ENCODE measurements at regions not wholly inside any gene's neighbourhood (a gene's known extent, or its start where the extent isn't known, plus 50 kb on each side); places are given as distances from the start of the nearest gene placed in this dataset.
"Not testable (repeated sequence)": the region's sequence is repeated elsewhere in the genome, so short reads cannot be mapped to it uniquely, and the experiment has no call there.

DNA sequence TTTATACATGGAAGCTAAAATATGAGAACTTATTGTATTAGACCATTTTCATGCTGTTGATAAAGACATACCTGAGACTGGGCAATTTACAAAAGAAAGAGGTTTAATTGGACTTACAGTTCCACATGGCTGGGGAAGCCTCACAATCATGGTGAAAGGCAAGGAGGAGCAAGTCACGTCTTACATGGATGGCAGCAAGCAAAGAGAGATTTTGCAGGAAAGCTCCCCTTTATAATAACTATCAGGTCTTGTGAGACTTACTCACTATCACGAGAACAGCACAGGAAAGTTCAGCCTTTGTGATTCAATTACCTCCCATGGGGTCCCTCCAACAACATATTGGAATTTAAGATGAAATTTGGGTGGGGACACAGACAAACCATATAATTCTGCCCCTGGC is 740.1 kb upstream of the NECTIN3 start:
- DNase-seq (ENCODE audit: low spot score) = not testable (repeated sequence)

DNA sequence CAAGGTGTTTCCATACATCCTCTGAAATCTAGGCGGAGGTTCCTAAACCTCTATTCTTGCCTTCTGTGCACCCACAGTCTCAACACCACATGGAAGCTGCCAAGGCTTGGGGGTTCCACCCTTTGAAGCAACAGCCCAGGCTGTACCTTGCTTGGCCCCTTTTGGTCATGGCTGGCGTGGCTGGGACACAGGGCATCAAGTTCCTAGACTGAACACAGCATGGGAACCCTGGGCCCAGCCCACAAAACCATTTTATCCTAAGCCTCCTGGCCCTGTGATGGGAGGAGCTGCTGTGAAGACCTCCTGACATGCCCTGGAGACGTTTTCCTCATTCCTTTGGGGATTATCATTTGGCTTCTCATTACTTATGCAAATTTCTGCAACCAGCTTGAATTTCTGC is 739.0 kb upstream of the NECTIN3 start:
- no peak for DNase-seq (ENCODE audit: low spot score)

DNA sequence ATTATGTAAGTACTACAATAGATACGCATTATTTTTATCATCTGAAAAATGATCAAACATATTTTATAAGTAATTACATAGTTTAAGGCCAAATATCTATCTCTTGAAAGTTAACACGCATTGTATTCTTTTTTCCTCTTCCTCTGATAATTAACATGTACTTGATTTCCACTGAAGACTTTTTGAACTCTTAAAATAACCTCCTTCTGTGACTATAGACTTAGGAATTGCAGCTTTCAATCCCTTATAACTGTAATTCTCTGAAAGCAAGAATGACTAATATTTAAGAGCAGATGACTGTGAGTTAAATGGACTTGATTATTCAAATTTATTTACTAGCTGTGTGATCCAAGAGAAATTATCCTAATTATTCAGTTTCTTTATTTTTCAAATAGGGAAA is 730.6 kb upstream of the NECTIN3 start:
- DNase-seq (ENCODE audit: low spot score) = no peak

DNA sequence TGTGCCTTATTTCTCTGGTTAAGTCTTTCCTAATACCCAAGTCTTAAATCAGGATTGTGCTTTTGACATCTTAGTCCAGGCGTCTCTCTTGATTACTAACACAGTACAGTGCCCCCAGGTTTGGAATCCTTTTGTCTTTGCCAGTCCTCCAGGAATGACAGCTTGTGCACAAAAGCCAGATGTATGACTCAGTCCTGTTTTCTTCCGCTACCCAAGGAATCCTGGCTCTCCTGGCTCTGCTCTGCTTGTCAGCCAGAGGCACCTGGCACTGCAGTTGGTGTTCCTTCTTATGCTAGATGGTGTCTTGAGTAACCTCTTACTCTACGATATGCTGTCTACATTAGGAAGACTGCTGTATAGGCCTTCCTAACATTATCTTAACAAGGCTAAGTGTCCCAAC is 728.2 kb upstream of the NECTIN3 start:
- DNase-seq (ENCODE audit: low spot score) = no peak

DNA sequence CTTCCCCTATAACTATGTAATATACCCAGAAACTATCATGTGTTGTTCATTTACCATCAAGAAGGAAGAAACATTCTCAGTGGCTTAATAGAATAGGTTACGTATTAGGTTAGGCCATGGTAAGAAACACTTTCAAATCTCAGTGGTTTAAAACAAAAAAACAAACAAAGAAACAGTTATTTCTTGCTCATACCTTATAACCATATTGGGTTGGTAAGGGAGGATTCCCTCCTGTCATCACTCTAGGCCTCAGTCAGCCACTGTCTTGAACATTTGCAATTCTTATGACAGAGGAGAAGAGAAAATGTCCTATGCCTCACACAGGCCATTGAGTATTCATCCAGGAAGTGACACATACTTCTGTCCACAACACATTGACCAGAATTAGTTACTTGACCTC is 727.7 kb upstream of the NECTIN3 start:
- no peak for DNase-seq (ENCODE audit: low spot score)

DNA sequence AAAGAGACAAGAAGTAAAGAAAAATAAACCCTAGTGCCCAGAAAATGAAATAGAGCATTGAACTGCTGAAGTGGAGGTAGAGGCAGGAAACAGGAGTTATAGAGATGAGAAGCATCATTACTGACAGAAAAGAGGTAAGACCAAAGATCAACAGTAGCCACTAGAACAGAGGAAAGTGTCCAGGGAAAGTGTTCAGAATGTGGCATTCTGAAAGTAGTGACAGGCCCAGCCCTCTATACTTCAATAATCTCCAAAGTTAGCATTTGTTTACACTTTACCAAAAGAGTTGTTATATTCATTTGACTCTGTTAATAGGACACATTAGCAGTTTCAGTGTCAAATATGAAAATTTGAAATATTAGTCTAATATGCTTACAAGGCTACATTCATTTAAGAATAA is 727.1 kb upstream of the NECTIN3 start:
- no peak for DNase-seq (ENCODE audit: low spot score)

DNA sequence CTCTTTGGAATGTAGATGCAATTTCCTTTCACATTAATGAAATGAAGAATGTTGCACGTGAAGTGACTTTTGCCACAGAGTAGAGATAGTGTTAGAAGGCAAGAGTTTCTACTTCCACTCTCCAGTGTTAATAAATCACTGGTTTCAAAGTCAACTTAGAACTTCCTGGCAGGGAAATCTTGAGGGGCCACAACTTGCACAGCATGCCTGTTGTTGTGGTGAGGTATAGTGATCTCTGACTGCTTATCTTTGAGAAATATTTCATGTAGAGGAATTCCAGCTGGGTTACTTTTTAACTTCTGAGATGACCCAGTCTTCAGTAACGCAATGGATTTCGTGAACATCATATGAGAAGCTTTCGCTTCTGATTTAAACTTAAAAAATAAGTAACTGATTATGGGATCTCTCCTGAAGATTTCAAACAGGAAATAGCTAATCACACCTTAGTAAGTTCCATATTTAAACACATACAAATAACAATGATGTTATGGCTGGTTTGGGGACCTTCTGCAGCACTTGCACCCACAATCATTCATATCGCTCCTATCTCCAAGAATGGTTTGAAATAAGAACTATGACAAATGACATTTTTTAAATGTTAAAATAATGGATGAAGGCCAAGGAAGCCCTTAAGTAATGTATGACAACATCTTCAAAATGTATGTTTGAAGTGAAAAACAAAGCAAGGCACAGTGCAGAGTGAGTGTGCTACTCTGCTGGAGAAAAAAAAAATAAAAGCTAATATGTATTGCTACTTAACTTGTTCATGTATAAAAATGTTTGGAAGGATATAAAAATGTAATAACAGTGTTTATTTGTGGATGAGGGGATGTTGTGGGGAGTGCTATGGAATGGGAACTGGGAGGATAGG is 726.5 kb upstream of the NECTIN3 start:
- no peak for DNase-seq (ENCODE audit: low spot score)

DNA sequence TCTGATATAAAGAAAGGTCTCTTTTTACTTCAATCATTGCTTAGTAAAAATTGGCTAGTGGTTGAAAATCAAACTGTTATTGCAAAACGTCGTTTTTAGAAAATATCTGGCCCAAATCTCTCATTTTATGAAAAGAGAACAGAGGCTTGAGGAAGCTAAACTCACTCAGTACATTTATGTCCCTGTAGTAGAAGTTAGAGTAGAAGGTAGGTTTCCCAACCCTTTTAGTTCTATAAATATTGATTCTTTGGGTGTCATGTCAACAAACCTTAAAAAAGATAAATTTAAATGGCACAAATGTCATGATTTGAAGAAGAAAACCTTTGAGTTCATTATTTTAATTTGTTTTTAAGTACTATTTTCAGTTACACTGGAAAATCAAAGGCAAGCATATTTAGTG is 722.3 kb upstream of the NECTIN3 start:
- DNase-seq (ENCODE audit: low spot score) = no peak

DNA sequence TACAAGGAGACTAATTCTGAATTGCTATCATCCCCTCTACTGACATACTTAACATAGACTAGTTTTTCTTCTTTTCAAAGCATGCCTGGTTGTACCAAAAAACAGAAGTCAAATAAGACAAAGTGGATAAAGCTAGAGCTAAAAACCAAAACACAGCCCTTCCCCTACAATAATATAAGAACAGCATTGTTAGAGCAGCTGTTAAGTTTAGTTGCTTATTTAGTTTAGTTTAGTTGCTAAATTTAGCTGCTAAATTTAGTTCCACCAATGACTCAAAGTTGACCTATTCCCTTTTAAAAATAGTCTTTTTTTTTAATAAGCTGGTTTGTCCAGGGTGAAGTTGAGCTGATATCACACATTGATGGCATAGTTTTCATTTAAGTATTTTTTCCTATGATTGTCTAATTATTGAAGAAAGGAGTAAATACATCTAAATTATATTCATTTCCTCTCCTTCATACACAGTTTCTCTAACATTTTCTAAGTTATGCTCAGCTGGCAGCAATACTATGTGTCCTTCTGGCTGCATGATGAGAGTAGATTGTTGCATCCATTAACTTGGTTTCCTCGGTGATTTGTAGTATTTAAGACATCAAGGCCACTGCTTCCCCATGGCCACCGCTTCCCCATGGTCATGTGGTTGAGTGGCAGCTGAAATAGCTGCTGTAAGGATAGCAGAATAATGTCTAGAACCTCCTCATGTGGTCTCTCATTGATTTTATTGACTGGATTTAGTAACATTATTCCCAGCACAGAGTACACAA is 718.6 kb upstream of the NECTIN3 start:
- DNase-seq (ENCODE audit: low spot score) = no peak

DNA sequence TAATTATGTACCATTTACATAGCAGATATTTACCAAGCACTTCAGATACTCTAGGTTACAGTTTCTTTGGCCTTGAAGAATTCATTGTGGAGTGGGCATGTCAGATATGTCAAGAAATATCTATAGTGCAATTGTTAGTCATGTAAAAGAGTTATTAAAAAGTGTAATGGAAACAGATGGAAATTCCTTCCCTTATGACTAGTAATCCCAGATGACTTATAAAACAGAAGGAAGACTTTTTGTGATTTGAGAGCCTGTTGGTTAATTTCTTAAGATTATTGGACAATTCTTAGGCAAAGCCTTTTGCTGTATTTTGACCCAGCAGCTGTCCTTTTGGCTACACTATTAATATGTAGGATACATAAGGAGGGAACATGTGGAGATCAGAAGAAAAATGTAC is 708.9 kb upstream of the NECTIN3 start:
- DNase-seq (ENCODE audit: low spot score) = no peak

DNA sequence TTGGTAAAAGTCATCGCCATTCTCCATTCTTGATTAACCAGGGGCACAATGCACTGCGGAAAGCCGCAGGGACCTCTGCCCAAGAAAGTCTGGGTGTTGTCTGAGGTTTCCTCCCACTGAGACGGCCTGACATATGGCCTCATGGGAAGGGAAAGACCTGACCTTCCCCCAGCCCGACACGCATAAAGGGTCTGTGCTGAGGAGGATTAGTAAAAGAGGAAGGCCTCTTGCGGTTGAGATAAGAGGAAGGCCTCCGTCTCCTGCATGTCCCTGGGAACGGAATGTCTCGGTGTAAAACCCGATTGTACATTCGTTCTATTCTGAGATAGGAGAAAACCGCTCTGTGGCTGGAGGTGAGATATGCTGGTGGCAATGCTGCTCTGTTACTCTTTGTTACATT is 704.3 kb upstream of the NECTIN3 start:
- not testable (repeated sequence) for DNase-seq (ENCODE audit: low spot score)

DNA sequence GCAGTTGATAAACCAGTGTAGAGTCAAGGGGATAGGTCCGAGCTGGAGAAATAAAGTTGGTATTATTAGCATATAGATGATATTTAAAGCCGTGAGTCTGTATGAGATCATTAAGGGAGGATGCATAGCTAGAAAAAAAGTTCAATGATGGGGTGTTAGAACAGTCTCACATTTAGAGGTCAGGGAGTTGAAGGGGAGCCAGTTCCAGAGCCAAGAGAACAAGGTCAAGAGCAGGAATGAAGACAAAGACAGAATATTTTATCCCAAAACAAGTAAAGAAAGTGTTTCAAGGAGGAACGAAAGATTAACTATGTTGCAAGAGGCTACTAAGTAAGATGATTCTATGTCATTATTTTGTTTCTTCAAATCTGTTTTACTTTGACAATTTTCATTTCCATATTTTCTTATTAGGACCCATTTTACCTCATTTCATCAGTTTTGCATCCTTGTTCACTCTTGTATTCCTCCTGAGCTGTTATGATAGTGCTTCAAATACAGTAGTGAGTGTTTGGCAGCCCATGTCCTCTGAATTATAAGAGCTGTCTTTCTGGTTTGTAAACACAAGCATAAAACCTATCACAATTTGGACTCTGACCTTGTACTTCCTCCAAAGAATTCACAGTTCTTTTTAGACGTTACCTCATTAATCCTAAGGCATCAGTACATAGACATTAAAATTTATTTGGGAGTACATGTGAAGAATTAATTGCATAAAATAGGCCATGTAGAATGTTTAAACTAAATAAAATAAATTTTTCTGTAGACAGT is 695.7 kb upstream of the NECTIN3 start:
- DNase-seq (ENCODE audit: low spot score) = no peak

DNA sequence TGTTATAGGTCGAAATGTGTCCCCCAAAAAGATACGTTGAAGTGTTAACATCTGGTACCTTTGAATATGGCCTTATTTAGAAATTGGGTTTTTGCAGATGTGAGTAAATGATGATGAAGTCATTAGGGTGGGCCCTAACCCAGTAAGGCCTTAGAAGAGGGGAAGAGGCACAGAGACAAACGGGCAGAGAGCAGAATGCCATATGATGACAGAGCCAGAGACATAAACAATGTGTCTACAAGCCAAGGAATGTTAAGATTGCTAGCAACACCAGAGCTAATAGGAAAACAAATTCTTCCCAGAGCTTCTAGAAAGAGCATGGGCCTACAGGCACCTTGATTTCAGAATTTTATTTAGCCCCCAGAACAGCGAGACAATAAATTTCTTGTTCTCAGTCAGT is 693.1 kb upstream of the NECTIN3 start:
- no peak for DNase-seq (ENCODE audit: low spot score)

DNA sequence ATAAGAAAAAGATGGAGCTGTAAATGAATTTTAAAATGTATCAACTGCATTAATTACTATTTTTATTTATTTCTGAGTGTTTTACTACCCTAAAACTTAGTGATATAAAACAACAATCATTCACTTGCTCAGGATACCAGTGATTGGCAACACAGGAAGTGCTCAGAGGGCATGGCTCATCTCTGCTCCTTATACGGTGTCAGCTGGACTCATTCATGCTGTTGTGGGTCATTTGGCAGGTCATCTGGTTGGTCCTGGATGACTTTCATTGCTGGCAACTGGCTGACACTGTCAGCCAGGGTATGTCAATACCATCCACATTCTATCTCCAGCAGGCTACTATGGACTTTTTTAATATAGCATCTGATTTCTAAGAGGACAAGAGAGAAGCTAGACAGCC is 689.6 kb upstream of the NECTIN3 start:
- DNase-seq (ENCODE audit: low spot score) = no peak

DNA sequence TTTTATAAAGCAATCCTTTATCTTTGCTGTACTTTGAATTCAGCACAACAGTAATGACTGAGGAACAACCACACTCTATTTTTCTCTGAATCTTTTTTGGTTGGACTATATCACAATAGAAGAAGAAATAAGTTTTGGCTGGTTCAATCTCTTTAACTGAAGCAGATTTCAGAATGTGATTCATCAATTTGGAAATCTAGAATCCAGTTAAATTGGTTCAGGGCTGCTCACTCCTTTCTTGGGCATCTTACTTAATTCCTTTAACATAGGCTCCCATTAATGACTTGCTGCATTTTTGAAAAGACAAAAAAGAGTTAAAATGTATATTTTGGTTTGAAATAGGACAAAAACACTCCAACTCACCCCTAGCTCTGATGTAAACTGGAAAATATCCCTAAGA is 688.3 kb upstream of the NECTIN3 start:
- no peak for DNase-seq (ENCODE audit: low spot score)

DNA sequence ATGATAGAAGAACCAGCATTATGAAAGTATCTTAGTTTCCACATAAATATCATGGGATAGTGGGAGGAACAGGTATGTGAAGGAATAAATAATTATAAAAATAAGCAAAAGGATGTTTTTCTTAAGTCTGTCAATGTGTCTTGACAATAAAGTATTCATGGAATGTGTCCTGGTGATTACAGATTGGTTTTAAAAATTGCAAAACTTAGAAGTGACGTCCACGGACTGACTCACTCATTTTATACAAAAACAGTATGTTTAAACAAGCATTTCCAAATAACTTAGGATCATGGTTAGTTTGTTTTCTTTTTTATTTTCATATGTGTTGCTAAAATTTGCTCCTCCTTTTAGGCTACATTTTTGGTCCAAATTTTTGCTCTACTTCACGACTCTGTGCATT is 687.0 kb upstream of the NECTIN3 start:
- DNase-seq (ENCODE audit: low spot score) = no peak

DNA sequence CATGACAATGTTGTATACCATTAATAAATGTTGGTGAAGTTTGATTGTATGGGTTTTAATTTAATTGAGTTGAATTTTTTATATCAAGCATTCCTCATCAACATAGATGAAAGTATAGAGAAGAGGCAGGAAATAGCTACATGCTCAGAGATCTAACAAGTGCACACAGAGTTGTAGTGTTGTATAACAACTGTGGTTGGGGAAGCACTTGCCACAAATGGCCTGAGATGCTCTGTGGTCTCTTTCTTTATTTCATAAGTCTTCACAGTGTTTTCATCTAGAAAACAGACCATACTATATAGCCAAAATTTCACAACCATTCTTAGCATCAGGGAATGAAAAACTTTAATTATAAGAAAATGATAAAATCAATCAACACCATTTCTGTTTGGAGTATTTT is 682.6 kb upstream of the NECTIN3 start:
- DNase-seq (ENCODE audit: low spot score) = no peak

DNA sequence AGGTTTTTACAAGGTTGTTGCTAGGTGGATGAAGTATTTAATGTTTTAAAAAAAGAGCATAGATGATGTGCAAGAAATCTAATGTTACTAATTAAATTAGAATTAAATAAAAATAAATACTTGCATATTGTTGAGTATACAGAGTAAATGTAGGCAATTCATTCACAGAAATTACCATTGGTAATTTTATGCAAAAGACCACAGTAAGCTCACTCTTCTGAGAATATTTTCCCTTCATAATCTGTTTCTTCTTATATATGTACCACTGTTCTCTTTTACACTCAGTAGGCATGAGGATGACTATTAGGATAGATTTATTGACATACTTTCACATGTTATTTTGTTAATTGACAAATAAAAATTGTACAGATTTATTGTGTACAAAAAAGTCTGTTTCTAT is 681.2 kb upstream of the NECTIN3 start:
- no peak for DNase-seq (ENCODE audit: low spot score)

DNA sequence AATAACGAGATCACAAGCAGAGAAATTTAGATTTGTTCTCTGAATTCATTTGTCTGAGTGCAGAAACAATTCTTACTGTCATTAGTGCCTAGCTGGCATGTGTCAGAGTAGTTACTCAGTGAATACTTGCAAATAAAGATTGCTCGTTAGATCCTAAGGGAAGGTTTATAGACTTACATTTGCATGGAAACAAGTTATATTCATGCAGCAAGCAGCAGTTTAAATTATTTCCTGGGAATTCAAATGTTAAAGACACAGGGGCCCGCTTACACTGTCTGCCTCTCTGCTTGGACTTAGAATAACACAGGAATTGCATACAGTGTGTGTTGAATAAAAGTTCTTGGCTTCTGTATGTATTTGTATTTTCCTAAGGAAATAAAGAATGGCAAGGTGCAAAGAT is 680.6 kb upstream of the NECTIN3 start:
- DNase-seq (ENCODE audit: low spot score) = no peak

DNA sequence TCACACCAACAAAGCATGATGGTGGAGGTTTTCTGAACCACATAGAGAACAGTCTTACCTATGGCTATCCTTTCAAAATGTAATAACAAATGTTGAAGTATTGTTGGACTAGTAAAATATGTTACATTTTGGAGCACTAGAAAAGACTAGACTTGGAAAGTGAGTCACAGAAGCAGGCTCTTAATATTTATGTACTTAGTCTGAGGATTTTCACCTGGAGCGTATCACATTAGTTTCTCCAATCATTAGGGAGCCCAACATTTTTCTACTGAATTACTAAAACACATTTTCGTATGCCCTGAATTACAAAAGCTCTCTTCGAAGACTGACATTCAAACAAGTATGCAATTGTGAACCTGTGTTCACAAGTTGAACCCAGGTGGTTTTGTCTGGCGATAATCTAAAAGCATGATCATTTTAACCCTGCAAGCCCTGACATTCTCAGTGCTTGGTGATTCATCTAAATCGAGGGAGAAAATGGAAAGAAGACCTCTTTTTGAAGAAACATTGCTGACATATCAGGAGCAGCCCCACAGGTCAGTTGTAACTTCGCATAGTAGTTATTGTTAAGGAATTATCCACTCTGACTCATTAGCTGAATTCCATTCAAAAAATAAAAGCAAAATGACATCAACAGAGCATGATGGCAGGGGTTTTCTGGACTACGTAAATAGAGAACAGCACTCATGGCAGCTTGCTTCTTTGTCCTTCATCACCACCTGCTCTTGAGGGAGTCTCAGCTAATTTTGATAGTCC is 679.8 kb upstream of the NECTIN3 start:
- DNase-seq (ENCODE audit: low spot score) = no peak

DNA sequence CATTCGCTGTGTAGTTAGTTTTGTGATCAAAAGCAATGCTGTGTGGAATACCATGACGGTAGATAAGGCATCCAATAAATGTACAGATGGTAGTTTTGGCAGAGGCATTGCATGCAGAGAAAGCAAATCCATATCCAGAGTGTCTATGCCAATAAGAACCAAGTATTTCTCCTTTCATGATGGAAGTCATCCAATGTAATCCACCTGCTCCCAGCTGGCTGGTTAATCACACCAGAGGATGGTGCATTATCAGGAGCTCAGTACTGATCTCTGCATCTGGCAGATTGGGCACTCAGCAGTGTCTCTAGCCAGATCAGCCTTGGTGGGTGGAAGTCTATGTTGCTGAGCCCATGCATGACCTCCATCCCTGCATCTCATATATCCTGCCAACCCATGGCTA is 677.7 kb upstream of the NECTIN3 start:
- DNase-seq (ENCODE audit: low spot score) = no peak

DNA sequence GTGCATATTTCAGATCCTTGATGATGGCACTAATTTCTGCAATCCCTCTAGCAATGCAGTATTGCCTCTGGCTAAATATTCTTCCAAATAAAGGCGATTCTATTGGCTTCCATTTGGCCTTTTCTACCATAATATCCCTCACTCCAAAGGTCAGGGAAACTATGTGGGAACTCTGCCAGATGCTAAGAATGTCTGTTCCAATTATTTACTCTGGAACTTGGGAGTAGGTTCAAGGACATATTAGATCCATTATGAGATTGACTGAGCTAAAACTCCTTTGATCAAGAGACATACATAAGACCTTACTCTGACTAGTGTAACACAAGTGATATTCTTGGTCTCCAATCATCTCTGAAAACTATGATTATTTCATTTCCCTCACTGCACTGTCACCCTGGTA is 674.5 kb upstream of the NECTIN3 start:
- DNase-seq (ENCODE audit: low spot score) = no peak
